Upper lobe of right lung (tissue), 1 donor: ENCODE measurements at regions not wholly inside any gene's neighbourhood (a gene's known extent, or its start where the extent isn't known, plus 50 kb on each side); places are given as distances from the start of the nearest gene placed in this dataset.
"Not testable (repeated sequence)": the region's sequence is repeated elsewhere in the genome, so short reads cannot be mapped to it uniquely, and the experiment has no call there.

Source experiments
- ATAC-seq: fragments of 200-7000 bp; cut with Tn5 transposase; one replicate; pipeline ENCODE4 v1.9.1; 2020; ENCODE audit warnings: mild to moderate bottlenecking, moderate library complexity
- DNase-seq: peaks from one replicate; pipeline ENCODE4 v3.0.0-alpha.2; 2020
- H3K27ac ChIP-seq: fragments of 200-600 bp; one replicate; pipeline ENCODE4 v1.8.0; 2022
- H3K27me3 ChIP-seq: fragments of 200-600 bp; one replicate; pipeline ENCODE4 v1.8.0; 2022; ENCODE audit warnings: mild to moderate bottlenecking
- H3K36me3 ChIP-seq: fragments of 200-600 bp; one replicate; pipeline ENCODE4 v1.8.0; 2022
- H3K4me1 ChIP-seq: fragments of 200-600 bp; one replicate; pipeline ENCODE4 v1.8.0; 2022
- H3K4me3 ChIP-seq: fragments of 200-600 bp; one replicate; pipeline ENCODE4 v1.8.0; 2022; ENCODE audit warnings: mild to moderate bottlenecking
- H3K9me3 ChIP-seq: fragments of 200-600 bp; one replicate; pipeline ENCODE4 v1.8.0; 2022
- CTCF ChIP-seq: fragments of 200-600 bp; IDR thresholded peaks from one replicate; pipeline ENCODE4 v1.8.0; 2022; ENCODE audit warnings: antibody characterized with exemption
- intact Hi-C: fragments of 100-400 bp; cut with DNase I; formaldehyde crosslinking; loops from one replicate; pipeline ENCODE4 v1.11.0; 2022
- donor health status: DM: no; HTN: yes; CAD: no; lungs with severe emphysema.

DNA sequence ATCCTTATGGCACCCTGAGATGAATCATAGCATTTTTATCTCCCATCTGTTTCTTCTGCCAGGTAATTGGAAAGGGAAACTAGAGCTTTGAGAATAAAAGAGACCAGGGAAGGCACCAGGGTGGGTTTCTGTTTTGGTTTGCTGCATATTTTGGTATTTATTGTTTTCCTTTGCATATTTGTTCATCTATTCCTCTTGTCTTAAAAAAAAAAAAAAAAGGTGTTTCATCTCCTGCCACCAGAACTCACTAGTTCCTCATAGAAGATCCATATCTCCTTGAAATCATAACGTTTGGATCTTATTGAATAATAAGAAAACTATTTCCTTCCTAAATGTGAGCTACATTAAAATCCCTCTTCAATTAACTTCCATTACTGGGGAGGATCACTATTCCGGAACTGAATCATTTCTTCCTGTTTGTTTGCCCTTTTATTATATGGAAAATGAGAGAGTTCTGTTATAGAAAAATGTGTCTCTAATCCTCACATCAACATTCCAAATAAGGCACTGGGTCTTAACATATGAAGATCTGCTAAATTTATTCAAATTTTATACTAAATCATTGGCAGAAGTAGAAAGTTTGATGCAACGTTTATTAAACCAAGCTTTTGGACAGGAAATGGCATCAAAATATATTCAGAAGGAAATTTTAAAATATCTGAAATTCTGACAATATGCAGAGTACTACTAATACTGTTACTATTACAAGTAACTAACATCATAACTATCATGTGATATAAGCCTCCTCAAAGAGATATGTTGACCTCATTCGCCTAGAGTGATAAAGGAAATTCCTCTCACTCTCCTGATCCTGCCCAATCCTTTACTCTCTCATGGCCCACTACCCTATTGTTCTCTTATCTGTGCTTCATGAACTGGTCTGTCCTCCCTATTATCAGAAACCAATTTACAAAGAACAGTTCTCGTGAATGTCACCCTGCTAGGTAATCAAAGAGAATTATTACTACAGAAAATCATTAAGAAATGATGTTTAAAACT lies 229.4 kb upstream of the RSPO3 start:
- intact Hi-C loops, result no loop called here
- no peak for ATAC-seq
- H3K9me3 ChIP-seq, result no peaks in the 10 kb centered on the region

GRCh38 chr6:126890055-126890454 lies 228.4 kb upstream of the RSPO3 start:
- no peaks in the 10 kb centered on the region for H3K36me3 ChIP-seq
- TF ChIP-seq CTCF, result no peak
- H3K27me3 ChIP-seq, result no peaks in the 10 kb centered on the region
- H3K4me3 ChIP-seq, result no peak overlapping the region
- H3K9me3 ChIP-seq, result no peaks in the 10 kb centered on the region
- H3K27ac ChIP-seq, result no peak overlapping the region
- no peak for ATAC-seq
- no peak for DNase-seq
- intact Hi-C loops, result no loop called here
- H3K4me1 ChIP-seq, result no peaks in the 10 kb centered on the region

More for the DNA sequence above, 229.4 kb upstream of the RSPO3 start:
- Histone ChIP-seq H3K27me3 (no peaks in the 10 kb centered on the region), H3K27ac (no peak overlapping the region), H3K4me3 (no peak overlapping the region), H3K36me3 (no peaks in the 10 kb centered on the region), H3K4me1 (no peaks in the 10 kb centered on the region)
- DNase-seq, result no peak
- no peak for TF ChIP-seq CTCF

GRCh38 chr6:126891158-126891557 lies 227.3 kb upstream of the RSPO3 start:
- no peaks in the 10 kb centered on the region for H3K9me3 ChIP-seq
- no peaks in the 10 kb centered on the region for H3K36me3 ChIP-seq
- intact Hi-C loops, result no loop called here
- H3K27me3 ChIP-seq, result no peaks in the 10 kb centered on the region
- ATAC-seq (no peak), DNase-seq (no peak)
- no peak overlapping the region for H3K4me3 ChIP-seq
- no peak overlapping the region for H3K27ac ChIP-seq
- H3K4me1 ChIP-seq, result no peaks in the 10 kb centered on the region
- no peak for TF ChIP-seq CTCF

DNA sequence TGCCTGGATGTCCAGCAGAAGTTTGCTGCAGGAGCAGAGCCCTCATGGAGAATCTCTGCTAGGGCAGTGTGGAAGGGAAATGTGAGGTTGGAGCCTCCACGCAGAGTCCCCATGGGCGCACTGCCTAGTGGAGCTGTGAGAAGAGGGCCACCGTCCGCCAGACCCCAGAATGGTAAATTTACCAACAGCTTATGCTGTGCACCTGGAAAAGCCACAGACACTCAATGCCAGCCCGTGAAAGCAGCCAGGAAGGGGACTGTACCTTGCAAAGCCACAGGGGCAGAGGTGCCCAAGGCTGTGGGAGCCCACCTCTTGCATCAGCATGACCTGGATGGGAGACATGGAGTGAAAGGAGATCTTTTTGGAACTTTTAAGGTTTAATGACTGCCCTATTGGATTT lies 225.6 kb upstream of the RSPO3 start:
- H3K36me3 ChIP-seq, intact Hi-C loops, H3K27me3 ChIP-seq, H3K27ac ChIP-seq, ATAC-seq, H3K9me3 ChIP-seq, H3K4me3 ChIP-seq, H3K4me1 ChIP-seq, DNase-seq: not testable (repeated sequence)

DNA sequence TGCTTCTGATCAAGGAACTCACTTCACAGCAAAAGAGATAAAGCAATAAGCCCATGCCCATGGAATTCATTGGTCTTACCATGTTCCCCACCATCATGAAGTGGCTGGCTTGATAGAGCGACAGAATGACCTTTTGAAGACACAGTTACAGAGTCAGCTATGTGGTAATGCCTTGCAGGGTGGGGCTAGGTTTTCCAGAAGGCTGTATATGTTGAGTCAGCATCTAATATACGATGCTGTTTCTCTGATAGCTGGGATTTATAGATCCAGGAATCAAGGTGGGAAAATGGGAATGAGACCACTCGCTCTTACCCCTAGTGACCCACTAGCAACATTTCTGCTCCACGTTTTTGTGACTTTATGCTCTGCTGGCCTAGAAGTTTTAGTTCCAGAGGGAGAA lies 220.7 kb upstream of the RSPO3 start:
- intact Hi-C loops, result no loop called here
- no peaks in the 10 kb centered on the region for H3K27me3 ChIP-seq
- H3K4me3 ChIP-seq, result no peak overlapping the region
- TF ChIP-seq CTCF, result no peak
- no peak overlapping the region for H3K27ac ChIP-seq
- DNase-seq (no peak), ATAC-seq (no peak)
- H3K36me3 ChIP-seq, result no peaks in the 10 kb centered on the region
- H3K9me3 ChIP-seq, result no peaks in the 10 kb centered on the region
- no peaks in the 10 kb centered on the region for H3K4me1 ChIP-seq

GRCh38 chr6:126904176-126904575 lies 214.3 kb upstream of the RSPO3 start:
- Histone ChIP-seq H3K4me1 (no peaks in the 10 kb centered on the region), H3K4me3 (no peak overlapping the region), H3K36me3 (no peaks in the 10 kb centered on the region), H3K9me3 (no peaks in the 10 kb centered on the region), H3K27me3 (no peaks in the 10 kb centered on the region), H3K27ac (no peak overlapping the region)
- DNase-seq (no peak), ATAC-seq (no peak)
- intact Hi-C loops, result no loop called here
- TF ChIP-seq CTCF, result no peak
